ENCODE measurements at regions not wholly inside any gene's neighbourhood (a gene's known extent, or its start where the extent isn't known, plus 50 kb on each side); places are given as distances from the start of the nearest gene placed in this dataset.

GRCh38 chr13:53204598-53204997, 176.0 kb downstream of the OLFM4 start:
- Histone ChIP-seq H3K18ac (ENCODE audit: extremely low read depth, low read length) (no peak overlapping the region), H3K79me2 (ENCODE audit: control insufficient read depth in 1 of 2, insufficient read depth in 2 of 2, low read length in 2 of 2) (no peaks in the 10 kb centered on the region), H3K14ac (ENCODE audit: insufficient read length) (no peak overlapping the region), H3K27me3 (replicated peaks in 1 of 4; ENCODE audit: control insufficient read depth in 3 of 4, extremely low read depth in 1 of 4, insufficient read depth in 3 of 4, low read length in 3 of 4) (peaks cover 19 to 30% (median 28%) of the 10 kb centered on the region in 4 experiments), H4K91ac (replicated peaks; ENCODE audit: insufficient read length, low read length) (no peak overlapping the region), H3K36me3 (ENCODE audit: control insufficient read depth in 2 of 4, insufficient read depth in 4 of 4, low read length in 3 of 4) (peaks cover 0 to 6% (median 0%) of the 10 kb centered on the region in 4 experiments; a peak in 1 of 8 replicates), H3K4ac (replicated peaks; ENCODE audit: insufficient read length, low read depth, low read length) (no peak overlapping the region), H3K4me3 (ENCODE audit: extremely low read depth in 1 of 4, insufficient read depth in 2 of 4, low read depth in 3 of 4, low read length in 4 of 4) (no peak overlapping the region), H3K4me1 (replicated peaks in 1 of 4; ENCODE audit: control insufficient read depth in 3 of 4, insufficient read depth in 4 of 4, low read length in 3 of 4) (peaks cover 0 to 7% (median 4%) of the 10 kb centered on the region in 4 experiments; a peak in 4 of 7 replicates), H3K27ac (ENCODE audit: low read depth, low read length) (no peak overlapping the region), H4K20me1 (replicated peaks in 1 of 2; ENCODE audit: control insufficient read depth in 1 of 2, insufficient read depth in 2 of 2, low read length in 2 of 2) (no peaks in the 10 kb centered on the region), H2BK20ac (ENCODE audit: low read length) (no peak overlapping the region), H3K79me1 (ENCODE audit: low read depth, low read length) (no peaks in the 10 kb centered on the region), H2BK120ac (replicated peaks; ENCODE audit: low read depth, low read length) (no peak overlapping the region), H3K23ac (ENCODE audit: insufficient read length) (no peak overlapping the region), H3K4me2 (ENCODE audit: insufficient read depth in 1 of 2, low read depth in 2 of 2, low read length in 2 of 2) (no peak overlapping the region), H2AK5ac (ENCODE audit: low read depth, low read length) (no peak overlapping the region), H2AFZ (ENCODE audit: low read length) (no peak overlapping the region), H2BK15ac (ENCODE audit: low read length) (no peak overlapping the region), H2BK5ac (ENCODE audit: low read depth, low read length) (no peak overlapping the region), H3K23me2 (ENCODE audit: low read depth, low read length) (peaks cover 2% of the 10 kb centered on the region; the same call in 1 of the 2 replicates), H3K9ac (replicated peaks in 1 of 4; ENCODE audit: extremely low read depth in 1 of 4, low read depth in 3 of 4, low read length in 3 of 4) (no peak overlapping the region), H3K56ac (replicated peaks; ENCODE audit: insufficient read length, low read depth, low read length) (no peak overlapping the region), H4K5ac (ENCODE audit: insufficient read length, low read depth, low read length) (no peak overlapping the region), H4K8ac (ENCODE audit: extremely low read depth, insufficient read depth, low read length) (no peak overlapping the region), H2BK12ac (ENCODE audit: low read depth, low read length) (no peak overlapping the region), H3K9me3 (ENCODE audit: insufficient read depth in 2 of 2, low read depth in 1 of 2, low read length in 1 of 2) (peaks cover 0 to 5% of the 10 kb centered on the region in 2 experiments; a peak in 1 of 4 replicates)
- FAIRE-seq (no peak), DNase-seq (ENCODE audit: low read depth in 1 of 2, low spot score in 2 of 2) (no peak)
- no peak for TF ChIP-seq RAD21 (IDR thresholded peaks at IDR 0.05 in 1 of 2, conservative IDR thresholded peaks at IDR 0.05 in 1 of 2; ENCODE audit: low read depth in 2 of 2, low read length in 2 of 2)
- TF ChIP-seq TAF1 (IDR thresholded peaks at IDR 0.05; ENCODE audit: low read depth, low read length): no peak
- no peak for TF ChIP-seq RNF2 (IDR thresholded peaks at IDR 0.05; ENCODE audit: borderline replicate concordance, low read depth, low read length, missing control alignments, poor library complexity, severe bottlenecking)
- no peak for TF ChIP-seq RXRA (IDR thresholded peaks at IDR 0.05; ENCODE audit: insufficient read depth, low read depth, low read length)
- no peak for TF ChIP-seq NRF1 (IDR thresholded peaks at IDR 0.05; ENCODE audit: low read depth, low read length)
- TF ChIP-seq ASH2L (IDR thresholded peaks at IDR 0.05; ENCODE audit: low read length): no peak
- no peak for TF ChIP-seq POLR2A (IDR thresholded peaks at IDR 0.05; ENCODE audit: control extremely low read depth in 1 of 2, low read depth in 2 of 2, low read length in 2 of 2)
- TF ChIP-seq, protein P1, sequence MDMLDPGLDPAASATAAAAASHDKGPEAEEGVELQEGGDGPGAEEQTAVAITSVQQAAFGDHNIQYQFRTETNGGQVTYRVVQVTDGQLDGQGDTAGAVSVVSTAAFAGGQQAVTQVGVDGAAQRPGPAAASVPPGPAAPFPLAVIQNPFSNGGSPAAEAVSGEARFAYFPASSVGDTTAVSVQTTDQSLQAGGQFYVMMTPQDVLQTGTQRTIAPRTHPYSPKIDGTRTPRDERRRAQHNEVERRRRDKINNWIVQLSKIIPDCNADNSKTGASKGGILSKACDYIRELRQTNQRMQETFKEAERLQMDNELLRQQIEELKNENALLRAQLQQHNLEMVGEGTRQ (IDR thresholded peaks at IDR 0.05; ENCODE audit: low read length): no peak
- TF ChIP-seq PHF8 (conservative IDR thresholded peaks at IDR 0.05; ENCODE audit: low read depth, low read length): no peak
- no peak for TF ChIP-seq MAFK (IDR thresholded peaks at IDR 0.05; ENCODE audit: low read depth, low read length)
- no peak for TF ChIP-seq SIX5 (IDR thresholded peaks at IDR 0.05; ENCODE audit: low read depth, low read length)
- TF ChIP-seq BCL11A (IDR thresholded peaks at IDR 0.05; ENCODE audit: low read depth in 2 of 2, low read length in 2 of 2): no peak
- TF ChIP-seq HDAC6 (IDR thresholded peaks at IDR 0.05; ENCODE audit: low read depth, low read length): no peak
- CTCF ChIA-PET (ENCODE audit: partially characterized antibody): interaction anchor here (0.8 to 1.5 kb wide), 4 partner anchors 14 to 574 kb away, joined by 3 to 5 read pairs (median 4); no protein-coding TSS in a partner anchor
- 76% methylated on average over 4 of the region's 4 CpGs; no CpG with 5 or more reads in 1 of the 2 experiments for WGBS, 2 experiments (ENCODE audit: extremely low coverage in 1 of 2, insufficient coverage in 1 of 2, insufficient read length in 1 of 2, insufficient replicate concordance in 2 of 2, low coverage in 1 of 2, low lambda C conversion rate in 2 of 2, missing lambda C conversion rate in 1 of 2)
- POLR2A ChIA-PET (ENCODE audit: partially characterized antibody): no interaction called here
